NCI-H2107 treated with DMSO at 0.1 percent for 48 hours (cell line): ENCODE measurements at regions not wholly inside any gene's neighbourhood (a gene's known extent, or its start where the extent isn't known, plus 50 kb on each side); places are given as distances from the start of the nearest gene placed in this dataset.
"Not testable (repeated sequence)": the region's sequence is repeated elsewhere in the genome, so short reads cannot be mapped to it uniquely, and the experiment has no call there.

Source experiments
- DNase-seq: peaks from one replicate; lab custom pipeline; 2025; ENCODE audit not compliant: unreplicated experiment; lab: John Stamatoyannopoulos, UW

GRCh38 chr7:106747804-106748203, 86.8 kb upstream of the CCDC71L start:
- no peak for DNase-seq

- no peak for DNase-seq
Observed at GRCh38 chr7:106749165-106749564, 88.2 kb upstream of the CCDC71L start.

- no peak for DNase-seq
Observed at GRCh38 chr7:106750773-106751172, 89.8 kb upstream of the CCDC71L start.

GRCh38 chr7:106752367-106752766, 91.4 kb upstream of the CCDC71L start:
- DNase-seq = no peak

- DNase-seq = not testable (repeated sequence)
Observed at GRCh38 chr7:106755024-106755423, 94.1 kb upstream of the CCDC71L start.

GRCh38 chr7:106755641-106756040, 94.7 kb upstream of the CCDC71L start:
- no peak for DNase-seq

GRCh38 chr7:106756071-106756470, 95.1 kb upstream of the CCDC71L start:
- no peak for DNase-seq

- no peak for DNase-seq
Observed at GRCh38 chr7:106756884-106757283, 95.9 kb upstream of the CCDC71L start.

- DNase-seq = no peak
Observed at GRCh38 chr7:106757846-106758245, 96.9 kb upstream of the CCDC71L start.

- not testable (repeated sequence) for DNase-seq
Observed at GRCh38 chr7:106762845-106763244, 101.9 kb upstream of the CCDC71L start.

- DNase-seq = no peak
Observed at GRCh38 chr7:106763717-106764116, 101.4 kb upstream of the PIK3CG start.

- DNase-seq = no peak
Observed at GRCh38 chr7:106765727-106766355, 99.2 kb upstream of the PIK3CG start.

GRCh38 chr7:106766551-106766950, 98.5 kb upstream of the PIK3CG start:
- no peak for DNase-seq

- no peak for DNase-seq
Observed at GRCh38 chr7:106767078-106767477, 98.0 kb upstream of the PIK3CG start.

- no peak for DNase-seq
Observed at GRCh38 chr7:106767498-106768323, 97.4 kb upstream of the PIK3CG start.

GRCh38 chr7:106768324-106768751, 96.7 kb upstream of the PIK3CG start:
- no peak for DNase-seq

GRCh38 chr7:106770191-106770590, 94.9 kb upstream of the PIK3CG start:
- DNase-seq = no peak

- DNase-seq = no peak
Observed at GRCh38 chr7:106772655-106773108, 92.4 kb upstream of the PIK3CG start.

- DNase-seq = no peak
Observed at GRCh38 chr7:106773228-106773627, 91.9 kb upstream of the PIK3CG start.

GRCh38 chr7:106773721-106774120, 91.4 kb upstream of the PIK3CG start:
- DNase-seq = no peak

- DNase-seq = no peak
Observed at GRCh38 chr7:106774213-106774767, 90.8 kb upstream of the PIK3CG start.
